ENCODE measurements at regions not wholly inside any gene's neighbourhood (a gene's known extent, or its start where the extent isn't known, plus 50 kb on each side); places are given as distances from the start of the nearest gene placed in this dataset.

GRCh38 chr5:169472544-169472943 is 111.0 kb upstream of the SPDL1 start:
- H3K4me3 ChIP-seq (ENCODE audit: low read length) = no peak overlapping the region
- H3K36me3 Mint-ChIP-seq = no peaks in the 10 kb centered on the region
- H3K4me1 Mint-ChIP-seq = no peaks in the 10 kb centered on the region
- no peaks in the 10 kb centered on the region for H3K9me3 ChIP-seq (ENCODE audit: control insufficient read depth, insufficient read depth, low read length)
- ATAC-seq = no peak
- 88% methylated on average over 3 of the region's 5 CpGs for WGBS (ENCODE audit: insufficient coverage)
- H3K27ac Mint-ChIP-seq = no peak overlapping the region
- no peaks in the 10 kb centered on the region for H3K4me1 ChIP-seq (ENCODE audit: control insufficient read depth, insufficient read depth, low read length)
- H3K27ac ChIP-seq (ENCODE audit: low read length) = no peak overlapping the region
- H3K36me3 ChIP-seq (ENCODE audit: control insufficient read depth, insufficient read depth, low read length) = no peaks in the 10 kb centered on the region
- TF ChIP-seq, protein P1, sequence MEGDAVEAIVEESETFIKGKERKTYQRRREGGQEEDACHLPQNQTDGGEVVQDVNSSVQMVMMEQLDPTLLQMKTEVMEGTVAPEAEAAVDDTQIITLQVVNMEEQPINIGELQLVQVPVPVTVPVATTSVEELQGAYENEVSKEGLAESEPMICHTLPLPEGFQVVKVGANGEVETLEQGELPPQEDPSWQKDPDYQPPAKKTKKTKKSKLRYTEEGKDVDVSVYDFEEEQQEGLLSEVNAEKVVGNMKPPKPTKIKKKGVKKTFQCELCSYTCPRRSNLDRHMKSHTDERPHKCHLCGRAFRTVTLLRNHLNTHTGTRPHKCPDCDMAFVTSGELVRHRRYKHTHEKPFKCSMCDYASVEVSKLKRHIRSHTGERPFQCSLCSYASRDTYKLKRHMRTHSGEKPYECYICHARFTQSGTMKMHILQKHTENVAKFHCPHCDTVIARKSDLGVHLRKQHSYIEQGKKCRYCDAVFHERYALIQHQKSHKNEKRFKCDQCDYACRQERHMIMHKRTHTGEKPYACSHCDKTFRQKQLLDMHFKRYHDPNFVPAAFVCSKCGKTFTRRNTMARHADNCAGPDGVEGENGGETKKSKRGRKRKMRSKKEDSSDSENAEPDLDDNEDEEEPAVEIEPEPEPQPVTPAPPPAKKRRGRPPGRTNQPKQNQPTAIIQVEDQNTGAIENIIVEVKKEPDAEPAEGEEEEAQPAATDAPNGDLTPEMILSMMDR (IDR thresholded peaks at IDR 0.05) = no peak
- no peak for DNase-seq
- H3K9me3 Mint-ChIP-seq = no peaks in the 10 kb centered on the region
- intact Hi-C loops (cut with micrococcal nuclease) = no loop called here
- H3K4me3 Mint-ChIP-seq = no peak overlapping the region
- no peaks in the 10 kb centered on the region for H3K27me3 ChIP-seq (ENCODE audit: control insufficient read depth, insufficient read depth, low read length)
- peaks cover 8% of the 10 kb centered on the region in 2 donors for H3K27me3 Mint-ChIP-seq (ENCODE audit: low read depth in 2 of 2)

GRCh38 chr5:169471021-169471420 is 112.6 kb upstream of the SPDL1 start:
- Histone ChIP-seq H3K9me3 (ENCODE audit: control insufficient read depth, insufficient read depth, low read length) (no peaks in the 10 kb centered on the region), H3K4me3 (ENCODE audit: low read length) (no peak overlapping the region), H3K4me1 (ENCODE audit: control insufficient read depth, insufficient read depth, low read length) (no peaks in the 10 kb centered on the region), H3K27me3 (ENCODE audit: control insufficient read depth, insufficient read depth, low read length) (no peaks in the 10 kb centered on the region), H3K27ac (ENCODE audit: low read length) (no peak overlapping the region), H3K36me3 (ENCODE audit: control insufficient read depth, insufficient read depth, low read length) (no peaks in the 10 kb centered on the region)
- no peak overlapping the region for H3K4me3 Mint-ChIP-seq
- no peaks in the 10 kb centered on the region for H3K4me1 Mint-ChIP-seq
- no peak for DNase-seq
- intact Hi-C loops (cut with micrococcal nuclease) = no loop called here
- H3K27ac Mint-ChIP-seq = no peak overlapping the region
- TF ChIP-seq, protein P1 (IDR thresholded peaks at IDR 0.05) = no peak
- WGBS (ENCODE audit: insufficient coverage) = 85% methylated on average over 3 of the region's 4 CpGs
- no peaks in the 10 kb centered on the region for H3K9me3 Mint-ChIP-seq
- H3K27me3 Mint-ChIP-seq (ENCODE audit: low read depth in 2 of 2) = peaks cover 8 to 22% of the 10 kb centered on the region in 2 donors
- H3K36me3 Mint-ChIP-seq = no peaks in the 10 kb centered on the region
- no peak for ATAC-seq

GRCh38 chr5:169467041-169467771 is 116.4 kb upstream of the SPDL1 start:
- 75% methylated on average over 3 of the region's 5 CpGs for WGBS (ENCODE audit: insufficient coverage)
- Histone ChIP-seq H3K4me1 (ENCODE audit: control insufficient read depth, insufficient read depth, low read length) (no peaks in the 10 kb centered on the region), H3K36me3 (ENCODE audit: control insufficient read depth, insufficient read depth, low read length) (no peaks in the 10 kb centered on the region), H3K9me3 (ENCODE audit: control insufficient read depth, insufficient read depth, low read length) (no peaks in the 10 kb centered on the region), H3K27ac (ENCODE audit: low read length) (no peak overlapping the region), H3K4me3 (ENCODE audit: low read length) (no peak overlapping the region), H3K27me3 (ENCODE audit: control insufficient read depth, insufficient read depth, low read length) (no peaks in the 10 kb centered on the region)
- Mint-ChIP-seq H3K4me3 (no peak overlapping the region), H3K27me3 (ENCODE audit: low read depth in 2 of 2) (peaks cover 5 to 22% of the 10 kb centered on the region in 2 donors), H3K9me3 (no peaks in the 10 kb centered on the region), H3K27ac (no peak overlapping the region), H3K36me3 (no peaks in the 10 kb centered on the region), H3K4me1 (no peaks in the 10 kb centered on the region)
- TF ChIP-seq, protein P1 (IDR thresholded peaks at IDR 0.05) = no peak
- intact Hi-C loops (cut with micrococcal nuclease) = no loop called here
- no peak for DNase-seq
- ATAC-seq = no peak

- TF ChIP-seq, protein P1 (IDR thresholded peaks at IDR 0.05) = no peak
- Histone ChIP-seq H3K4me1 (ENCODE audit: control insufficient read depth, insufficient read depth, low read length) (no peaks in the 10 kb centered on the region), H3K9me3 (ENCODE audit: control insufficient read depth, insufficient read depth, low read length) (no peaks in the 10 kb centered on the region), H3K4me3 (ENCODE audit: low read length) (no peak overlapping the region), H3K36me3 (ENCODE audit: control insufficient read depth, insufficient read depth, low read length) (no peaks in the 10 kb centered on the region), H3K27ac (ENCODE audit: low read length) (no peak overlapping the region), H3K27me3 (ENCODE audit: control insufficient read depth, insufficient read depth, low read length) (no peaks in the 10 kb centered on the region)
- Mint-ChIP-seq H3K27me3 (ENCODE audit: low read depth in 2 of 2) (peaks cover 8 to 13% of the 10 kb centered on the region in 2 donors), H3K27ac (no peak overlapping the region), H3K4me1 (no peaks in the 10 kb centered on the region), H3K9me3 (no peaks in the 10 kb centered on the region), H3K36me3 (no peaks in the 10 kb centered on the region), H3K4me3 (no peak overlapping the region)
- 76% methylated on average over 4 of the region's 6 CpGs for WGBS (ENCODE audit: insufficient coverage)
- intact Hi-C loops (cut with micrococcal nuclease) = no loop called here
- no peak for DNase-seq
- no peak for ATAC-seq
Observed at GRCh38 chr5:169460896-169461295, 122.7 kb upstream of the SPDL1 start.

All from natural killer cell (primary cell).